OCI-LY1 (cell line): ENCODE measurements at regions not wholly inside any gene's neighbourhood (a gene's known extent, or its start where the extent isn't known, plus 50 kb on each side); places are given as distances from the start of the nearest gene placed in this dataset.

Experiments used
- EZH2 ChIP-seq: fragments of 200-600 bp; sonication (generic), shearing (Covaris generic); IDR thresholded peaks from 2 replicates; pipeline ENCODE4 v1.8.0; 2017; ENCODE audit warnings: borderline replicate concordance, mixed run types, mild to moderate bottlenecking, antibody characterized with exemption, low read length, moderate library complexity, mixed read lengths
- TF ChIP-seq, protein P1 (sequence below): fragments of 200-600 bp; sonication (generic), shearing (Covaris generic); IDR thresholded peaks from 2 replicates; pipeline ENCODE4 v1.5.1; 2017; ENCODE audit warnings: mild to moderate bottlenecking, antibody characterized with exemption, low read length, moderate library complexity, mixed read lengths

GRCh38 chr1:191495040-191495439 is 663.2 kb upstream of the RGS18 start:
- TF ChIP-seq, protein P1, sequence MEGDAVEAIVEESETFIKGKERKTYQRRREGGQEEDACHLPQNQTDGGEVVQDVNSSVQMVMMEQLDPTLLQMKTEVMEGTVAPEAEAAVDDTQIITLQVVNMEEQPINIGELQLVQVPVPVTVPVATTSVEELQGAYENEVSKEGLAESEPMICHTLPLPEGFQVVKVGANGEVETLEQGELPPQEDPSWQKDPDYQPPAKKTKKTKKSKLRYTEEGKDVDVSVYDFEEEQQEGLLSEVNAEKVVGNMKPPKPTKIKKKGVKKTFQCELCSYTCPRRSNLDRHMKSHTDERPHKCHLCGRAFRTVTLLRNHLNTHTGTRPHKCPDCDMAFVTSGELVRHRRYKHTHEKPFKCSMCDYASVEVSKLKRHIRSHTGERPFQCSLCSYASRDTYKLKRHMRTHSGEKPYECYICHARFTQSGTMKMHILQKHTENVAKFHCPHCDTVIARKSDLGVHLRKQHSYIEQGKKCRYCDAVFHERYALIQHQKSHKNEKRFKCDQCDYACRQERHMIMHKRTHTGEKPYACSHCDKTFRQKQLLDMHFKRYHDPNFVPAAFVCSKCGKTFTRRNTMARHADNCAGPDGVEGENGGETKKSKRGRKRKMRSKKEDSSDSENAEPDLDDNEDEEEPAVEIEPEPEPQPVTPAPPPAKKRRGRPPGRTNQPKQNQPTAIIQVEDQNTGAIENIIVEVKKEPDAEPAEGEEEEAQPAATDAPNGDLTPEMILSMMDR: no peak
- TF ChIP-seq EZH2: no peak
